HG02938 (cell line): ENCODE measurements at regions not wholly inside any gene's neighbourhood (a gene's known extent, or its start where the extent isn't known, plus 50 kb on each side); places are given as distances from the start of the nearest gene placed in this dataset.
"Not testable (repeated sequence)": the region's sequence is repeated elsewhere in the genome, so short reads cannot be mapped to it uniquely, and the experiment has no call there.

Experiments
- ATAC-seq: cut with Tn5 transposase; IDR thresholded peaks from one replicate; pipeline ENCODE4 v1.9.1; 2021; ENCODE audit warnings: mild to moderate bottlenecking, moderate library complexity; ENCODE audit not compliant: unreplicated experiment

GRCh38 chr20:57988828-57989227 lies 239.6 kb downstream of the ANKRD60 start:
- ATAC-seq = no peak

DNA sequence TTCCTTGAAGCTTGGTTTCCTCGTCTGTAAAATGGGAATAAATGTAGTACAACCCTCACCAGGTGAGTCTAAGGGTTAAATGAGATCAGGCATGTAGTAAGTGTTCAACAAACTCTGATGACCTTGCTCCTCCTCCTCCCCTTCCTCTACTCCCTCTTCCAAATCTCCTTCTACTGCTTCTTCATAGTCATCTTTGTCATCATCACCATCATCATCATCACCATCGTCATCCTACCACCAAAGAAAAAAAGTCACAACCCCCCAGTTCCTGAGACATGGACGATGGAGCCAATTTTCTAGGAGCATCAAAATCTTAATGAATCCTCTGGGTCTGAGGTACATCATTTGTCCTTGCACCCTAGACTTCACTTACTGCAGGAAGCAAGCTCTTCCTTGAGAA lies 240.0 kb downstream of the ANKRD60 start:
- ATAC-seq = no peak

DNA sequence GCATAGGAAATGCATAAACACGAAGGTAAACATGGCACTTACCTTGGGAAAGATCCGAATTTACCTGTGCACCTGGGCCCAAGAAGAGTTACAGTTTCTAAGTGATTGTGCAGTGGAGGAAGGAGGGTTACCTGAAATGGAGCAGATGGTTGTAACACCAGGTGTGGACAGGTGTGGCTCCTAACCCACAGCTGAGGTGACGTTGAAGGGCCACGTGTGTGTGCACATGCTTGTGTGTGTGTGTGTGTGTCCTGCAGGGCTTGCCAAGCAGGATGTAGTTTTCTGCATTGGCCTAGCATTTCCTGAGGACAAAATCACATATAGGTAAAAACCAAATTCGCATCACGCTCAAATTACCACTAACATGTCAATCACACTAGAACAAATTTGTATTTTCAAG lies 240.8 kb downstream of the ANKRD60 start:
- no peak for ATAC-seq

DNA sequence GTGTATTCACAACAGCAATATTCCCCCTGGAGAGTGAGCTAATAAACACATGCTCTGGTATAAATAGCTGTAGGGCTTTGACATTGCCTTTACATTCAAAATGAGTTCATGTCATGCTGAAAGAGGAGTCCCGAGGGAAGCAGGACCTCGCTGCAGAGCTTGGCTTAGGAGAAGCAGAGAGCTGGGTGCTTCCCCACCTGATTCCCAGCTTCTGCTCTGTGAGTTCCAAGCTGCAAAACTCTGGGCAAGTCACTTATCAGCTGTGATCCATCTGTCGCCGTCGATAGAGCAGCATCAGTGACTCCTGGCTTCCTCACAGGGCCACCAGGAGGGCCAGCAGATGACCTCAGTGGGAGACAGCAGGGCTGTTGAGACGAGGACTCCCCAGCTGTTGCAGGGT lies 241.8 kb downstream of the ANKRD60 start:
- no peak for ATAC-seq

GRCh38 chr20:57985278-57985677 lies 243.2 kb downstream of the ANKRD60 start:
- no peak for ATAC-seq

DNA sequence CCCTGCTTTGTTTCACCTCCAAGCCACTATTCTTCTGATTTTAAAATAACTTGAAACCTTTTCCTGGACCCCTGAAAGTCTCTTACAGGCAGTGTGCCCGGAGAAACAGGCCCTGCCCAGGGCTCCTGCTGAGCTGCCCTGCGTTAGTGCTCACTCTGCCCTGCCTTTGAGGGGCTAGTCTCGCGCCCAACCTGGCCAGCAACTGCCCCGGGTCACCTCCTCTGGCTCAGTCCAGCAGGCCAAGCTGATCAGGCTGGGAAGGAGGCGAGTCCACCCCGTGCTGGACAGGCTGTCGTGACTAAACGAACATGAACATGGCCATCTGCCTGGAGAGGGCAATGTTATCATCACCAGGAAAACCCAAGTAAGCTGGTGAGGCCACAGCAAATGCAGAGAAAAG lies 245.4 kb downstream of the ANKRD60 start:
- ATAC-seq = no peak

DNA sequence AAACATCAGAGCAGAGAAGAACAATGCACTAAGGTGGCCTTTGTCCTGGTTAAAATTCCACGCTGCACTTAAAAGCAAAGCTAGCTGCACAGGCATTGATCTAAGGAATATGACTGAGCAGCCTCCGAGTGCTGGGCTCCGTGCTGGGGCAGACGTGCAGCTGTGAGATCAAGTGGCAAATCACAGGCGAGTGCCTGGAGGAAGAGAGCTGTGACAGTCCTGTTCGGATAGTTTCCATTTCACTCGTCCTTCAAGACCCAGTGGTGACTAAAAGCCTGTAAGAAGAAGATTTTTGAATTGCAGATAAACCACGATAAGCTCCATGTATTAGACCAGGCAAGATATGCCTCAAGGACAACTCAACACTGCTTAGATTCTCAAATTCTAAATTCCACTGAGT lies 247.9 kb downstream of the ANKRD60 start:
- ATAC-seq = no peak

DNA sequence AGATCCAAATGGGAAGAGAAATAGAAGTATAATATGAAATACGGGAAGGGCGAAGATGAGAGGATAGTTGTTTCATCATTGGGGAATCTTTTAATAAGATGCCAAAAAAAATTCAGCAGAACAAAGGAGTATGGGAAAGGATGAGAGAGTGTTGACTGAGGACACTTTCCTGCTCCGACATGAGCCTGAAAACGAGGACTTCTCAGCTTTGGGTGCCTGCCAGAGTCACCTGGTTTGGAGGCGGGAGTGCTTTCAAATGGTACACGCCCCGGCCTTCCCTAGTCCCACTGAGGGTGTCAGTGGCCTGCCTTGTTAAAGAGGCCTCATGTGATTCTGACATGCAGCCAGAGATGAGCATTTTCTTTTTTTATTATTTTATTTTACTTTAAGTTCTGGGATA lies 250.9 kb downstream of the ANKRD60 start:
- no peak for ATAC-seq

GRCh38 chr20:57977141-57977540 lies 251.3 kb downstream of the ANKRD60 start:
- no peak for ATAC-seq

GRCh38 chr20:57974863-57975262 lies 253.6 kb downstream of the ANKRD60 start:
- ATAC-seq = no peak

DNA sequence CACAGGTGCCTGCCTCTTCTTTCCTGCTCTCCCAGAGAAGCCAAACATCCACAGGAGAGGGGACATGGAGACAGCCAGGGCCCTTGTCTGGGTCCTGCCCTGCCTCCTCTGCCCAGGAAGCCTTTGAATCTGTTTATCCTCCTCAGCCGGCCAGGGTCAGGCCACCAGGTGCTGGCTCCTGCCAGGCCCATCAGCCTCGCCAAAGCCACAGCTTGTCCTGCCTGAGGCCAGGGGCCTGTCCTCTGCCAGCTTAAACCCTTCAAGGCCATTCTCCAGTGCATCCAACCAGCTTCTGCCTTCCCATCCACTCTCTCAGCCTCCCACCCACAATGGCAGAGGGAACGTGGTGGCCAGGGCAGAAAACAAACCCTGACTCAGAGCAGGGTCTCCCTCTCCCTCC lies 254.6 kb downstream of the ANKRD60 start:
- ATAC-seq = no peak

- ATAC-seq = not testable (repeated sequence)
These were observed 256.9 kb downstream of the ANKRD60 start for GRCh38 chr20:57971583-57971982.

GRCh38 chr20:57970856-57971255 lies 257.6 kb downstream of the ANKRD60 start:
- ATAC-seq = no peak

- no peak for ATAC-seq
These were observed 258.3 kb downstream of the ANKRD60 start for GRCh38 chr20:57970116-57970515.

DNA sequence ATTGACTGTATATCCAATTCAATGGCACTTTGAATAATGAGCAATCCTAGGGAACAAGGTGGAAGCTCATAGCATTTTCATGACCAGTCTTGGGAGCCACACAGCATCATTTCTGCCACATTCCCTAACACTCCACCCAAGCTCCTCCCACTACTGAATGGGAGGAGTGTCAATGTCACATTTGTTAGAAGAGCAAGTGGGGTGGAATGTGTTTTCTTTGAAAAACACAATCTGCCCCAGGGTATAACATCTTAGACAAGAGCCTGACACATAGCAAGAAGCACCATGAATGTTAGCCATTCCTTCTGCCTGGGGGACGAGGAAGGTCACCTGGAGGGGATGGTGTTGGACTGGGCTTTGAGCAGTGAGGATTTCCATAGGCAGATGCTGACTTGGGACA lies 258.3 kb upstream of the PMEPA1 start:
- no peak for ATAC-seq

- ATAC-seq = no peak
These were observed 257.5 kb upstream of the PMEPA1 start for GRCh38 chr20:57967364-57967763.

- ATAC-seq = no peak
These were observed 256.8 kb upstream of the PMEPA1 start for GRCh38 chr20:57966620-57967019.

DNA sequence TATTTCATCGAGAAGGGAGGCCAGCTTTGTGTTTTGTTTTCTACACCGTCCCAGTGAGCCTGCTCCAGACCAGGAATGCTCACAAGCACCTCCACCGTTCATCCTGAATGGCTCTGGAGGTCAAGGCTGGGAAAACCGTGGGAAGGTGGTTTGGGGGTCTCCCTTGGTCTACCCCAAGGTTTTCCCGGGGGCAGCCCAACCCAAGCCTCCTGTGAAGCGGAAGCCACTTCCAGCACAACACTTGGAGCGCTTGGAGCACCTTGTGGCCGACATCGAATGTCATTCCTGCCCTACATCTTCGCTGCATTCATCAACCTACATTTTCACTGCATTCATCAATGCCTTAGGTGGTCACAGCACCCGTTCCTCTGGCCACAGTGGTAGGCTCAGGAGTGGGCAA lies 255.6 kb upstream of the PMEPA1 start:
- no peak for ATAC-seq

DNA sequence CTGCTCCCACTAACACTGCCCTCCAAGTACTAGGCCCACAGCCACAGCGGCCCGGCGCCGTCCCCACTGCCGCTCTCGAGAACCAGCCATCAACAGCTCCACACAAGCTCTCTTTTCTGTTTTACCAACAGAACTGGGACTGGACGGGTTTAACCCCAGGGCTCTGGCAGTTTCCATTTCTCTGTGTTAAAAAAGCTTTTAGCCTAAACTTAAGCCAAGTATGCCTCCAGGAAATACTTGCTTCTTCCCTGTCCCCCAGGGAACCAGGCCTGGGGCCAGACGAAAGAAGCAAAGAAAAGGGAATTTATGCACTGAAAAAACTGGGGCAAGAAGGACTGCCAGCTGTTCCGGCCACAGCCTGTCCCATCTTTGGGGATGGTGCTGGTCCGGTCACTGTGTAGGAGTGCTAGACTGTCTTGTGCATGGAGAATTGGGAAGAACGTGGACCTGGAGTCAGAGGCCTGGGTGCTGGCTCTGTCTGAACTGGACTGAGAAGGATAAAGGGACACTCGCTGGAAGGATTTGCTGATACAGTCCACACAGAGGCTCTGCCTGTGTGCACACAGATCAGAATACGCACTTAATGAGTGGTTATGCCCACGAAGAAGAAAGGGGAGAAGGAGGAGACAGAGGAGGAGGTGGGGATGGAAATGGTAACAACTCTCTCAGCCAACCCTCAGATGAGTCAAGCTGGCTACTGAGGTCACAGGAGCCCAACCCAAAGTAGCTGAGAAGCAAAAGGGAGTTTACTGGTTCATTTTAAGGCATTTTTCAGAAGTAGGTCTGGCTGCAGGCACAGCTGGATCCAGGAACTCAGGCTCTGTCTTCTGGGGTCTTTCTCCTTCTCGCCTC lies 254.4 kb upstream of the PMEPA1 start:
- no peak for ATAC-seq

GRCh38 chr20:57960803-57961575 lies 251.2 kb upstream of the PMEPA1 start:
- no peak for ATAC-seq

- no peak for ATAC-seq
These were observed 249.8 kb upstream of the PMEPA1 start for GRCh38 chr20:57959589-57959988.

DNA sequence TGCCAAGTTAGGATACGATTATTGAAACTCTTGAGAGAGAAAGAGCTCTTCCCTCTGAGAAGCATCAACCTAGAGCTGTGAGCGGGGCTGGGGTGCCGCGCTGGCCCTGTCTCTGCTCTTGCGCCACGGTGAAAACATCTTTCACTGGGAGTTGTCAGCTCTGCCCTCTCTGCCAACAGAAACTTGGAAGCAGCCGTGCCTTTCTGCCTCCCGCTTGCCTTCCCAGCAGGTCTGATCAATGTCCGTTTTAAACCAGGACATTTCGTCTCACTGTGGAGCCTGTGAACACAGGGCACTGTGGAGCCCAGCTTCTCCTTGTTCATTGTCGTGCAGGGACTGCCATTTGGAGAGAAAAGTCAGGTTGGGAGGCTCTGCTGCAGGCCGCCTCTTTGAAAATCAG lies 249.2 kb upstream of the PMEPA1 start:
- ATAC-seq = no peak
